ENCODE measurements at regions not wholly inside any gene's neighbourhood (a gene's known extent, or its start where the extent isn't known, plus 50 kb on each side); places are given as distances from the start of the nearest gene placed in this dataset.

- no peak for ATAC-seq
- CTCF ChIA-PET, result no interaction called here
- POLR2A ChIA-PET, result no interaction called here
- Mint-ChIP-seq H3K36me3 (no peaks in the 10 kb centered on the region), H3K4me1 (no peaks in the 10 kb centered on the region), H3K9me3 (no peaks in the 10 kb centered on the region), H3K4me3 (no peak overlapping the region), H3K27ac (no peak overlapping the region), H3K27me3 (ENCODE audit: low read depth) (no peaks in the 10 kb centered on the region)
- no peak for DNase-seq (ENCODE audit: low spot score)
- TF ChIP-seq IRF1 (CRISPR knock-in tag; IDR thresholded peaks at IDR 0.05), result no peak
- TF ChIP-seq, protein P1, sequence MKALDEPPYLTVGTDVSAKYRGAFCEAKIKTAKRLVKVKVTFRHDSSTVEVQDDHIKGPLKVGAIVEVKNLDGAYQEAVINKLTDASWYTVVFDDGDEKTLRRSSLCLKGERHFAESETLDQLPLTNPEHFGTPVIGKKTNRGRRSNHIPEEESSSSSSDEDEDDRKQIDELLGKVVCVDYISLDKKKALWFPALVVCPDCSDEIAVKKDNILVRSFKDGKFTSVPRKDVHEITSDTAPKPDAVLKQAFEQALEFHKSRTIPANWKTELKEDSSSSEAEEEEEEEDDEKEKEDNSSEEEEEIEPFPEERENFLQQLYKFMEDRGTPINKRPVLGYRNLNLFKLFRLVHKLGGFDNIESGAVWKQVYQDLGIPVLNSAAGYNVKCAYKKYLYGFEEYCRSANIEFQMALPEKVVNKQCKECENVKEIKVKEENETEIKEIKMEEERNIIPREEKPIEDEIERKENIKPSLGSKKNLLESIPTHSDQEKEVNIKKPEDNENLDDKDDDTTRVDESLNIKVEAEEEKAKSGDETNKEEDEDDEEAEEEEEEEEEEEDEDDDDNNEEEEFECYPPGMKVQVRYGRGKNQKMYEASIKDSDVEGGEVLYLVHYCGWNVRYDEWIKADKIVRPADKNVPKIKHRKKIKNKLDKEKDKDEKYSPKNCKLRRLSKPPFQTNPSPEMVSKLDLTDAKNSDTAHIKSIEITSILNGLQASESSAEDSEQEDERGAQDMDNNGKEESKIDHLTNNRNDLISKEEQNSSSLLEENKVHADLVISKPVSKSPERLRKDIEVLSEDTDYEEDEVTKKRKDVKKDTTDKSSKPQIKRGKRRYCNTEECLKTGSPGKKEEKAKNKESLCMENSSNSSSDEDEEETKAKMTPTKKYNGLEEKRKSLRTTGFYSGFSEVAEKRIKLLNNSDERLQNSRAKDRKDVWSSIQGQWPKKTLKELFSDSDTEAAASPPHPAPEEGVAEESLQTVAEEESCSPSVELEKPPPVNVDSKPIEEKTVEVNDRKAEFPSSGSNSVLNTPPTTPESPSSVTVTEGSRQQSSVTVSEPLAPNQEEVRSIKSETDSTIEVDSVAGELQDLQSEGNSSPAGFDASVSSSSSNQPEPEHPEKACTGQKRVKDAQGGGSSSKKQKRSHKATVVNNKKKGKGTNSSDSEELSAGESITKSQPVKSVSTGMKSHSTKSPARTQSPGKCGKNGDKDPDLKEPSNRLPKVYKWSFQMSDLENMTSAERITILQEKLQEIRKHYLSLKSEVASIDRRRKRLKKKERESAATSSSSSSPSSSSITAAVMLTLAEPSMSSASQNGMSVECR (CRISPR knock-in tag; IDR thresholded peaks at IDR 0.05; ENCODE audit: borderline replicate concordance), result no peak
- TF ChIP-seq ZNF425 (CRISPR knock-in tag; conservative IDR thresholded peaks at IDR 0.05), result no peak
- no peak for TF ChIP-seq USF1 (CRISPR knock-in tag; IDR thresholded peaks at IDR 0.05)
- no peak for TF ChIP-seq RORB (CRISPR knock-in tag; IDR thresholded peaks at IDR 0.05)
These were observed 526.3 kb downstream of the SOX5 start for GRCh38 chr12:23423097-23423687.

DNA sequence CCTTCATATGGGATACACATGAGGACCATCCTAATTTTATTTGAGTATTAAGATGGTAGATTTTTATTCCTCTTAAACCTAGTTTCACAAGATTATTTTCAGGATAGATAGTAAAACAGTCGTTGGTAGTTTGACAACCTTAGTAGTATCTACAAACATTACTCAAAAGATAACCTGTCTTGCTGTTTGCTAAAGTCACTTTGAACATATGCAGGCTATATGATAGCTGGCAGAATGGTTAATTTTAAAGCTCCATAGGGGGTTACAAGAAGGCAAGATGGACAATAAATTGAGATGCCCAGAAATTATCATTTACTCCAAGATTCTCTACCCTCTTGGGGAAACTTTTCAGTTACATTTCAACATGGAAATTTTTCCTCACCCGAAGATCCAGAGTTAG lies 525.7 kb downstream of the SOX5 start:
- no peak overlapping the region for H3K4me3 Mint-ChIP-seq
- H3K4me1 Mint-ChIP-seq, result peaks cover 3% of the 10 kb centered on the region
- DNase-seq (ENCODE audit: low spot score) (no peak), ATAC-seq (no peak)
- H3K27ac Mint-ChIP-seq, result no peak overlapping the region
- no peaks in the 10 kb centered on the region for H3K9me3 Mint-ChIP-seq
- H3K27me3 Mint-ChIP-seq (ENCODE audit: low read depth), result no peaks in the 10 kb centered on the region
- H3K36me3 Mint-ChIP-seq, result no peaks in the 10 kb centered on the region
- ChIA-PET POLR2A (no interaction called here), CTCF (no interaction called here)
- TF ChIP-seq, protein P2, sequence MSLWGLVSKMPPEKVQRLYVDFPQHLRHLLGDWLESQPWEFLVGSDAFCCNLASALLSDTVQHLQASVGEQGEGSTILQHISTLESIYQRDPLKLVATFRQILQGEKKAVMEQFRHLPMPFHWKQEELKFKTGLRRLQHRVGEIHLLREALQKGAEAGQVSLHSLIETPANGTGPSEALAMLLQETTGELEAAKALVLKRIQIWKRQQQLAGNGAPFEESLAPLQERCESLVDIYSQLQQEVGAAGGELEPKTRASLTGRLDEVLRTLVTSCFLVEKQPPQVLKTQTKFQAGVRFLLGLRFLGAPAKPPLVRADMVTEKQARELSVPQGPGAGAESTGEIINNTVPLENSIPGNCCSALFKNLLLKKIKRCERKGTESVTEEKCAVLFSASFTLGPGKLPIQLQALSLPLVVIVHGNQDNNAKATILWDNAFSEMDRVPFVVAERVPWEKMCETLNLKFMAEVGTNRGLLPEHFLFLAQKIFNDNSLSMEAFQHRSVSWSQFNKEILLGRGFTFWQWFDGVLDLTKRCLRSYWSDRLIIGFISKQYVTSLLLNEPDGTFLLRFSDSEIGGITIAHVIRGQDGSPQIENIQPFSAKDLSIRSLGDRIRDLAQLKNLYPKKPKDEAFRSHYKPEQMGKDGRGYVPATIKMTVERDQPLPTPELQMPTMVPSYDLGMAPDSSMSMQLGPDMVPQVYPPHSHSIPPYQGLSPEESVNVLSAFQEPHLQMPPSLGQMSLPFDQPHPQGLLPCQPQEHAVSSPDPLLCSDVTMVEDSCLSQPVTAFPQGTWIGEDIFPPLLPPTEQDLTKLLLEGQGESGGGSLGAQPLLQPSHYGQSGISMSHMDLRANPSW (CRISPR knock-in tag; conservative IDR thresholded peaks at IDR 0.05; ENCODE audit: low read depth), result no peak
- no peak for TF ChIP-seq CREB1 (CRISPR knock-in tag; IDR thresholded peaks at IDR 0.05)
- TF ChIP-seq, protein P3, sequence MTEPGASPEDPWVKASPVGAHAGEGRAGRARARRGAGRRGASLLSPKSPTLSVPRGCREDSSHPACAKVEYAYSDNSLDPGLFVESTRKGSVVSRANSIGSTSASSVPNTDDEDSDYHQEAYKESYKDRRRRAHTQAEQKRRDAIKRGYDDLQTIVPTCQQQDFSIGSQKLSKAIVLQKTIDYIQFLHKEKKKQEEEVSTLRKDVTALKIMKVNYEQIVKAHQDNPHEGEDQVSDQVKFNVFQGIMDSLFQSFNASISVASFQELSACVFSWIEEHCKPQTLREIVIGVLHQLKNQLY (CRISPR knock-in tag; IDR thresholded peaks at IDR 0.05), result no peak
- no peak for TF ChIP-seq JAZF1 (CRISPR knock-in tag; IDR thresholded peaks at IDR 0.05)
- TF ChIP-seq SMAD4 (CRISPR knock-in tag; IDR thresholded peaks at IDR 0.05), result no peak
- TF ChIP-seq HMGA2 (CRISPR knock-in tag; IDR thresholded peaks at IDR 0.05), result no peak
- TF ChIP-seq ZNF512 (CRISPR knock-in tag; IDR thresholded peaks at IDR 0.05; ENCODE audit: borderline replicate concordance), result no peak
- TF ChIP-seq FOXK1 (CRISPR knock-in tag; IDR thresholded peaks at IDR 0.05), result no peak
- TF ChIP-seq NFYB (CRISPR knock-in tag; conservative IDR thresholded peaks at IDR 0.05; ENCODE audit: low read depth), result no peak
- no peak for TF ChIP-seq TP53 (CRISPR knock-in tag; IDR thresholded peaks at IDR 0.05)
- no peak for TF ChIP-seq ZNF317 (CRISPR knock-in tag; IDR thresholded peaks at IDR 0.05; ENCODE audit: borderline replicate concordance, low read depth)
- TF ChIP-seq KAT7 (CRISPR knock-in tag; IDR thresholded peaks at IDR 0.05; ENCODE audit: borderline replicate concordance), result no peak
- TF ChIP-seq E2F5 (CRISPR knock-in tag; IDR thresholded peaks at IDR 0.05), result no peak
